GM21619 (cell line): ENCODE measurements at regions not wholly inside any gene's neighbourhood (a gene's known extent, or its start where the extent isn't known, plus 50 kb on each side); places are given as distances from the start of the nearest gene placed in this dataset.
"Not testable (repeated sequence)": the region's sequence is repeated elsewhere in the genome, so short reads cannot be mapped to it uniquely, and the experiment has no call there.

ENCODE experiments used
- ATAC-seq: cut with Tn5 transposase; IDR thresholded peaks from one replicate; pipeline ENCODE4 v1.9.1; 2021; ENCODE audit not compliant: unreplicated experiment

DNA sequence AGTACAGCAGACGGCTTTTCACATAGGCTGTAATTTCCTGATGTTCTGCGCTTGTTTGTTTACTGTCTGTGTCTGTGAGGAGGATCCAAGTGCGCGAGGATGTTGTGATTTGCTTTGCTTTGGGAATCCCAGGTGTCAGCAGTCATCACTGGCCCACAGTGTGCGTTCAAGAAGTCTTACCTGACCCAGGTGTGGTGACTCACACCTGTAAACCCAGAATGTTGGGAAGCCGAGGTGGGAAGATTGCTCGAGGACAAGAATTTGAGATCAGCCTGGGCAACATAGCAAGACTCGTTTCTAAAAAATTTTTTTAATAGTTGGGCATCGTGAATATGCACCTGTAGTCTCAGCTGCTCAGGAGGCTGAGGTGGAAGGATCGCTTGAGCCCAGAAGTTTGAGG is 110.7 kb downstream of the CRLF3 start:
- ATAC-seq: not testable (repeated sequence)

DNA sequence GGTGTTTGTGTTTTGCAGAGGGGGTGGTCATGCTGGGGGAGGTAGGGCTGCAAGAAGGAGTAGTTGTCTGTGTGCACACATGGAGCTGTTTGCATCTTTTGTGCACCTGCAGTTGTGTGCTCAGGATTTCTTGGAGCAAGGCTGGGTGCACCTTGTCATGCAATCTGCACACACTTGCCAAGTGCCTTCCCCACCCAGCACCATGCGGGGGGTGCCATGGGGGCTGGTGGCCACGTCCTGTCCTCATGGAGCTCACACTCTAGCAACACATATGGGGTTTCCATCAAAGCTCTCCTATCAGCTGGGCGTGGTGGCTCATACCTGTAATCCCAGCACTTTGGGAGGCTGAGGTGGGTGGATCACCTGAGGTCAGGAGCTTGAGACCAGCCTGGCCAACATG is 111.6 kb downstream of the CRLF3 start:
- not testable (repeated sequence) for ATAC-seq

DNA sequence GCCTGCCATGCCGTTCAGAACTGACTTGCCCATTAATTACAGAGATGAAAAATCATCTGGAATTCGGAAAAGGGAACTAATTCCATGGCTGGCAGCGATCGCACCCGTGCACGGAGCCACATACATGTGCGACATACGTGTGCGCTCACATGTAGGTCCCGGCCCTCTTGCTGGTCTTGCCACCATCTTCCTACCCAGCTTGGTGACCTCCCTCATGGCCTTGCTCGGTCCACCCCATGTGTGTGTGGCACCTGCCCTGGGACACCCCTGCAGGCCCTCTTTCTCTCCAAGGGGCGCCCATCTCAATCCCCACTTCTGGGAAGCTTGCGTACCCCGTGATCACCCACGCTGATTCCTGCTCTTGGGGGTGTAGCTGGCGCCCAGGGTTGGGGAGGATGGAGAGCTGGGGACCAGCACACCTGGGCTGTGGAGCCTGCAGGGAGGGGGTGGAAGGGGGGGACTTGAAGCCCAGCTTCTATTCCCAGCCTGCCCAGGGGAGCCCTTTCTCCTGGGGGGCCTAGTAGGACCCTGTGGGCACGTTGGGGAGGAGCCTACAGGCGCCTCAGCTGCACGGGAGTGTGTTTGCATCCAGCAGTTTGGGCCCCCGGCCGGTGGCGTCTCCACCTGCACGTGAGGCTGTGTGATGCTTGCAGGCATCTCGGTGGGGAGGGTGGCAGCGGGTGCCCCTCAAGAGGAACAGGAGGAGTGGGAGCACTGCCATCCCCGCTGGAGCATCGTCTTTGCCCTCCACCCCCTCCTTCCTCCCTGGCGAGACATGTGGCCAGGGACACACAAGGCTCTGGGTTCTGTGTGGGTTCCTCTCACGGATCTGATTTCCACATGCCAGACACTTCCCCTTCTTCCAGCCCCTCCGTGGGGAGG is 112.6 kb downstream of the CRLF3 start:
- ATAC-seq: not testable (repeated sequence)

DNA sequence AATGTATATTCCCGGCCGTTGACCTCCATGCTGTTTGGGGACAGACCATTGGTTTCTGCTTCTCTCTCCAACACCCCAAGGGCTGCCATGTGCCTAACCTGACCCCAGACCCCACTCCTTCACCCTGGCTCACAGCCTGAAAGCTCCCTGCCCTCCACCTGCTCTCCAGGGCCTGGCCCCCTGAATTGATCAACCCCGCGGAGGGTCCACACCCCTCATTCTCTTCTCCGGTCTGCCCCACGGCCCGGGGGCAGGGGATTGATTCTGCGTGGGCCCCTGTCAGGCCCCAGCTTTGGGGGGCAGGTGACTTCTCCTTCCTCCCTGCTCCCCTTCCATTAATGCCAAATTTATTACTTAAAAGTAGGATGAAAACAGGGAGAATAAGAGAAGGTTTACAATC is 113.3 kb downstream of the CRLF3 start:
- ATAC-seq: not testable (repeated sequence)

DNA sequence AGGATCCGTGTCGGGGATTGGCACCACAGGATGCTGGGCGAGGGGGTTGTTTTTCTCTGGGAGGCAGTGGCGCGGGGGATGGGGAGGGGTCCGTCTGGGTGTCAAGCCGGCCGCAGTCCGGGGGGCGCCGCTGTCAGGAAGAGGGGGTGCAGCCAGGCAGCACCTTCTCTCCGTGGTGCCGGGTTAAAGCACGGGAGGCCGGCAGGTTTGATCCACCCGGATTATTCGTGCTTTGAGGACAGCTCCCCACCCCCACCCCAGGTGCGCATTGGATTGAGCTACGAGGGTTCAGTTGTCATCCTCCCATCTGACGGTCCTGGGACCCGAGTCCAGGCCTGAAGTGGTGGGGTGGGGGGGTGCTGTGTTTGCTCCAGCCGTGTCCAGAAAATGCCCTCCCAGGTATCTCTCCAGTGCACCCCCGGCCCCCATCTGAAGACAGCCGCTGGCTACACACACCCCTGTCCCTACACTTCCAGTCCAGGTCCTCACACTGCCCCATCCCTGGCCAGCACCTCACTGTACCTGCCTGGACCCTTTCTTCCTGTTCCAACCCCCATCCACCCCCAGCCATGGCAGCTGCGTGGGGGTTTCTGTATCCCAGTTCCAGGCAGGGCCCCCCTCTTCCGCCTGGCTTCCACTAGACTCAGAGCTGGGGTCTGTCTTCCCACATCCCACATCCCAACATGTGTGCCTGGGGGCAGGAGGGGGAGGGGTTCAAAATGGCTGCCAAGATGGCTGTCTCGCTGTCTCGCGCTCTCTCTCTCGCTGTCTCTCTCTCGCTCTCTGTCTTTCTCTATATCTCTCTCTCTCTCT is 114.0 kb downstream of the CRLF3 start:
- not testable (repeated sequence) for ATAC-seq

DNA sequence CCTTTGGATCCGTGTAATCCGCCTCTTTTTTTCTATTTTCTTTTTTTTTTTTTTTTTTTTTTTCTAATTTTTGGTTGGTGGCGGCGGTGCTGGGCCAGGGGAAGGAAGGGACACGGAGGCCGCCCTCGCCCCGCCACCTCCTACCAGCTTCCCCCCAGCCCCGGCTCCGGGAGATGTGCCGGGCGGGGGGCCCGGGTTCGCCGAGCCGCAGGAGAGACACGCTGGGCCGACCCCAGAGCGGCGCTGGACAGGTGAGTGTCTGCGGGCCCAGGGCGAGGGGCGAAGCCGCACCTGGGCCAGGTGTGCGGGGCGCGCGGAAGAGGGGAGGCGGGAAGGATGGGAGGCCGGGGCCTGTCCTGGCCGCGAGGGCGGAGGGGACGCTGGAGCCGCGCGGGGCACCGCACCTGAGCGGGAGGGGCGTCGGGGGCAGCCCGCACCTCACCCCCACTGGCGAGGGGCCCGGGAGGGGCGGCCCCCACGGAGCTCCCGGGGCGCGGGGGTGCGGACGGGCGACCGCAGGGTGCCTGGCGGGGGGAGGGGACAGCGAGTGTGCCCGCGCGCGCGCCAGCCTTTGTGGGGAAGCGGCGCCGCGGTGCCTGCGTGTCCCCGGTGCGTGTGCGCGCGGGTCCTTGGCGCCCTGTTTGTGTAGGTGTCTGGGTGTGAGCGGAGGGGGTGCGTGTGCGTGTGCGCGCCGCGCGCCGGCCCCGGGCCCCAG is 114.8 kb downstream of the CRLF3 start:
- not testable (repeated sequence) for ATAC-seq

DNA sequence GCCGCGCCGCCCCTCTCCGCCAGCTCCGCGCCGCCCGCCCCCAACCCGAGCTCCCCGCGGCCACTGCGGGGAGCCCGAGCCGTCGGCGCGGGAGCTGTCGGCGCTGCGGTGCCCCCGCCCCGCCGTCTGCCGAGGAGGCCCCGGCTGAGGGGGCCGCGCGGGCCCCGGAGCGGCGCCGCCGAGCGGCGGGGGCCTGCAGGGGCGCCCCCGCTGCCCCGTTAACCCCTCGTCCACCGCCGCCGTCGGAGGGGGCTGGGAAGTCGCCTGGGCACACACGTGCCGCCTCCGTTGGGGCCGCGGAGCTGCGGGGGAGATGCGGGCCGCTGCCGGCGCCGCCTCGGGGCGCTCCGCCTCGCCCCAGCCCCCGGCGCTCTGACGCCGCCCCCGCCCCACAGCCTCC is 115.4 kb downstream of the CRLF3 start:
- ATAC-seq: not testable (repeated sequence)

DNA sequence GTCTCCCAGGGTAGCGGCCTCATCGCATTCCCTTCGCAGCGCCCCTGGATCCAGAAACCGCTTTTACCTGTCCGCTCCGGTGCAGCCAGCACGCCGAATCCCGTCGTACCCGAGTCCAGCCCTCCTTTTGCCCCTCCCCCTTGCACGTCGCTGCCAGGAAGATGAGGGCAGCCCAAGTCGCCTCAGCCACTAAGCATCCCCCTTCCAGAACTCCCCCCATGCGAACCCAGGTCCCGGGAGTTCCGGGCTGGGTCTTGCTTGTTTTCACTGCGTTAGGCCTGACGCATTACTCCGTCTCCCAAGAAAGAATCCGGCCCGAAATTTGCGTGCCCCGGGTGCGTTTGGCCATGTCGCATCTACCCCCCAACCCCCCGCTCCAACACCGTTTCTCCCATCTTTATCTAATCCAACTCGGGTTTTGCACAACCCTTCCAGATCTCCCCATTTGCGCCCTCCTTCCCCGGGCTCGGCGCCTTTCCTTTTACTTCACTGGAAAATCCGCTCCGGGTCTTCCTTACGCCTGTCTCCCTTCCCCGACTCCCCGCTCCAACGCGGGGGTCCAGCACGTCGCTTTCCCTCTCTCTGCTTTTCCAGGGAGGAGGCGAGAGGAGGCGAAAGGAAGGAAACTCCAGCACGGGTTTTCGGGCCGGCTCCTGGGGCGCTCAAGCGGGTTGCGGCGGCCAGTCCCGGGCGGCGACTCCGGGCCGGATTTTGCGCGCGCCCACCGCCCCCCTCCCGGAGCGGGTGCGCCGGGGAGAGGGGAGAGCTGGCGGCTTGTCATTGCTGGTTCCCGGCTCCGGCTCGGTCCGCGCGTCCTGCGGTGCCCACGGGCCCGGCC is 116.0 kb downstream of the CRLF3 start:
- not testable (repeated sequence) for ATAC-seq

DNA sequence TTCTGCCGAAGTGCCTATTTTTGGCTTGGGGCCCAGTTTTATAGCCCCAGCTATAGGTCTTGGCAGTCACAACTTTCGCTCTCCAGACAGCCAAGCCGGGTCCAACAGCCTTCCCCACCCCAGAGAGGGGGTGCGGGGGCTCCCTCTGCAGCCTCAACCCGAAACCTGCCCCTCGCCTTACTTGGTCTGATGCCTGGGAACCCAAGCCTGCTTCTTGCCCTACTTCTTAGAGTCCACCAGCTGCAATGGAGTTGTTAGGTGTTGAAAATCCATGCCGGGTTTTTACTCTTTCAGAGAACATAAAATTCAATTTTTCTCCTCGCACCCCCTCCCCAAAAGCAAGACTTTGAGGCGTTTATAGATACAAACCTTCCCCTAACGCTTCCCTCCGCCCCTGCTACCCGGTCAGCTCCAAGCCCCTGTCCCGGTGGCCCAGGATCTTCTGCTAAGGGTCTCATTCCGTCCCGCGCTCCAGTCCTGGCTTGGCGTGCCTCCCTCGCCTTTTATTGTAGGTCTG is 116.7 kb downstream of the CRLF3 start:
- ATAC-seq: not testable (repeated sequence)

DNA sequence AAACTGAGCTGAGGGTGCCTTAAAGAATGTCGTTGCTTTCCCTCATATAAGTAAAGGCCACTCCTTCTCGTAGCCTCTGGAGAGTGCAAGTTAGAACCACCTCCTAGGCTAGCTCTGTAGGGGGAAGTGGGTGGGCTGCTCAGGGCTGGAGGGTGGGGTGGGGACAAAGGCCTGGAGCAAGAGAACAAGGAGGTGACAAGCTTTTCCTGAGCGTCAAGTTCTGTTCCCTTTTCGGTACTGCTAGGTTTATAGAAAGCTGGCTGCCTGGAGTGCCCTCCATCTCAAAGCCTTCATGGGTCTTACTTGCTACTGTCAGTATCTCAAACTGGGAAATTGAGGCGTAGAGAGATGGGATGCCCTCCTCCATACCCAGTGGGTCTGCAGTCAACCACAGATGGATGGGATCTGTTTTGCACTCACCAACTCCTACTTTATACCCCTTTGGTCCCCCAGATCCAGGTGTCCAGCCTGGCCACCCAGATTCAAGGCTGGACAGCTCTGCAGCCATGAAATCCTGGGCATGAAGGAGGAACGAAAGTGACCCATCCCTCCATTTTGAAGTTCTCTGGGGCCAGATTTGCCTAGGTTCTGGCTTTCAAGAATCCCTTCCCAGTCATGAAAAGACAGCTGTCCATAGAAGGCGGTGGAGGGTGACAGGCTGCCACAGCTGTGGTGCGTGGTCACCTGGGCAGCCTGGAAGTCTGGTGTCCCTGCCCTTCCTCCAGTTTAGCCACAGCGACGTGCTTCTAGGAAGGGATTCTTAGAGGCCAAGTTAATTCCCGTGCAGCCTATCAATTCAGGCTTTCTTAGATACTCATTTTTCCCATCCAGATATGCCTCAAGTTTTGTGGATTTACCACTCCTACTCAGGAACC is 117.8 kb downstream of the CRLF3 start:
- ATAC-seq: not testable (repeated sequence)

DNA sequence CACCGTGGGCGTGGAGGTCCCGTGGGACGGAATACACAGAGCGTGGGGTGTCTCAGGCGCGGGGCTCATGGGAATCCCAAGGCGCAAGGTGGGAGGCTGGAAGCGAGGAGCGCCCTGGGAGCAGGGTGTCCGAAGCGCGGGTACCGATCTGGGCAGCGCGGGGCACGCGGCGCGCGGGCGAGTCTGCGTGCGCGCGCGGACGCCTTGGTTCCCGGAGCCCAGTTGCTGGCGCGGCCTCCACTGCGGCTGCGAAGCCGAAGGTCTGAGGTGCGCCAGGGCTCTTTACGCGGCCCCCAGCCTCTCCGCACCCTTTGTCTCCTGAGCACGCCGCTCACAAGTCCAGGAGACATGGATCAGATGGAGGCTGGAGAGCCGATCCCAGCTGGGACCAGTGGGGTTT is 118.5 kb downstream of the CRLF3 start:
- not testable (repeated sequence) for ATAC-seq

DNA sequence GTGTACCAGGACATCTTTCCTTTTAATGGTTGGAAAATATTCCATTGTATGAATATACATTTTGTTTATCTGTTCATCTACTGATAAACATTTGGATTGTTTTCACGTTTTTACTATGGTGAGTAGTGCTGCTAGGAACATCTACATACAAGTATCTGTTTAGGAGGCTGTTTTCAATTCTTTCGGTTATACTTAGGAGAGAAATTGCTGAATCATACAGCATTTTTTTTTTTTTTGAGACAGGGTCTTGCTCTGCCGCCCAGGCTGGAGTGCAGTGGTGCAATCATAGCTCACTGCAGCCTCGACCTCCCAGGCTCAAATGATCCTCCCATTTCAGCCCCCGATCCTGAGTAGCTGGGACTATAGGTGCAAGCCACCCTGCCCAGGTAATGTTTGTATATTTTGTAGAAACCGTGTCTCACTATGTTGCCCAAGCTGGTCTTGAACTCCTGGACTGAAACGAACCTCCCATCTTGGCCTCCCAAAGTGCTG is 122.9 kb downstream of the CRLF3 start:
- no peak for ATAC-seq

DNA sequence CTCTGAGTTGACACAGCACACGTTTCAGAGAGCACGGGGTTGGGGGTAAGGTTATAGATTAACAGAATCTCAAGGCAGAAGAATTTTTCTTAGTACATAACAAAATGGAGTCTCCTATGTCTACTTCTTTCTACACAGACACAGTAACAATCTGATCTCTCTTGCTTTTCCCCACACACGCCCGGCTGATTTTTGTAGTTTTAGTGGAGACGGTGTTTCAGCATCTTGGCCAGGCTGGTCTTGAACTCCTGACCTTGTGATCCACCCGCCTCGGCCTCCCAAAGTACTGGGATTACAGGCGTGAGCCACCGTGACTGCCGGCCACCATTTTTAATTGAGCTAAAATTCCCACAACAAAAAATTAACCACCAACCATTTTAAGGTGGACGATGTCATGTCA is 123.7 kb downstream of the CRLF3 start:
- not testable (repeated sequence) for ATAC-seq

DNA sequence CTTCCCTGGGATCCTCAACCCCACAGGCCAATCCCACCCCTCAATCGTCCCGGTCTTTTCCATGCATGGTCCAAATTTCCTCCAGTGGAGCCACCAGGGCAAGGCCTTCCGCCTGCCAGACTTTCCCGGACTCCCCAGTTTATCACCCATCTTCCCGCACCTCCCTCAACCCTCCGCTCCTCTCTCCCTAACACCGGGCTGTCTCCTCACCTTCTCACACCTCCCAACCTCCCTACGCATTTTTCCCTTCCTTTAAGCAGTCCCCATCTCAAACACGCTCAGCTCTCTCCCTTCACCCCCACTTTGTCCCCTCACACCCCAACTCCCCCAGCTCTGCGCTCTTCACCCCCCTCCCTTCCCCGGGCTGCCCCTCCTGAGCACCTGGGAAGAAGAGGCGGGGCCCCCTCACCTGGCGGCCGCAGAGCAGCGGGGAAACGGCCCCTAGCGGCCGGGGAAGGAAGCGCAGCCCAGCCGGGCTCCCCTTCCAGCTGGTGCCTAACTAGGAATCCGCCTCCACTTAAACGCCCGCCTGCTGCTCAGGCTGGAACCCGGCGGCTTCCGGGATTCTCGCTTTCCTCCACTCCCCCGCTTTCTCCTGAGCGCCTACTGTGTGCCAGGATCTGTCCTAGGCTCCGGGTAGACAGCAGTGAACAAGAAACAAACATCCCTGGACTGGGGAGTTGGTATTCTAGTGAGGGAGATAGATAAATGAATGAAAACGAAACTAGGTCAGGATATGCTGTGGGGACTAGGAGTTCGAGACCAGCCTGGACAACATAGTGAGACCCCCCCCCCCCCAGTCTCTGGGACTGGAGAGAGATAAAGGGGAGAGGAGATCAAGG is 126.7 kb downstream of the CRLF3 start:
- ATAC-seq: not testable (repeated sequence)

DNA sequence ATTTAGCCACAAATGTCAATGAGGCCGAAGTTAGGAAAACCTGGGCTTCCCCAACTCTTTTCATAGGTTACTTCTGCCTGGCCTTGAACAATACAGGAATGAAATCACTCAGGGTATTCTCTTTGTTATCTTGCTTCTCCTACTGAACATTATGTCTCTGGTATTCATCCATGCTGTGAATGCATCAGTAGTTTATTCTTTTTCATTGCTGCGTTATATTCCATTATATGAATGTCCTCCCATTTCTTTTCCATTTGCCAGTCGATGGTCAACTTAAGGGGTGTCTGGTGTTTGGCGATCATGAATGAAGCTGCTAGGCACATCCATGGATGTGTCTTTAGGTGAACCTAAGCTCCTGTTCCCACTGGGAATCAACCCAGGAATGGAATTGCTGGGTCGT is 128.3 kb downstream of the CRLF3 start:
- no peak for ATAC-seq

DNA sequence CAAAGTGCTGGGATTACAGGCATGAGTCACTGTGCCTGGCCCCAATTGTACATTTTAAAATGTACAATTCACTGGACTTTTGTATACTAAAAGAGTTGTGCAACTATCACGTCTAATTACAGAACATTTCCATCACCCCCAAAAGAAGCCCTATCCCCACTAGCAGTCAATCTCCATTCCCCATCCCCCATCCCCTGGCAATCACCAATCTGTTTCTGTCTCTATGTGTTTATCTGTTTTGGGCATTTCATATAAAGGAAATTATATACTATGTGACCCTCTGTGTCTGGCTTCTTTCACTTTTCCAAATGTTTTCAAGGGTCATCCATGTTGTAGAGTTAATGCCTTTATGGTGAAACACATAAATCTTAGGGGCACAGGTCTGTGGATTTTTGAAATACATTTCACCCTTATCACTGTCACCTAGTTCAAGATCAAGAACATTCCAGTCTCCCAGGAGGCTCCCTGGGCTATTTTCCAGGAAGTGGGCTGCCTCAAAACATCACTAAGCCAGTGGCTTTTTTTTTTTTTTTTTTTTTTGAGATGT is 129.2 kb downstream of the CRLF3 start:
- not testable (repeated sequence) for ATAC-seq

DNA sequence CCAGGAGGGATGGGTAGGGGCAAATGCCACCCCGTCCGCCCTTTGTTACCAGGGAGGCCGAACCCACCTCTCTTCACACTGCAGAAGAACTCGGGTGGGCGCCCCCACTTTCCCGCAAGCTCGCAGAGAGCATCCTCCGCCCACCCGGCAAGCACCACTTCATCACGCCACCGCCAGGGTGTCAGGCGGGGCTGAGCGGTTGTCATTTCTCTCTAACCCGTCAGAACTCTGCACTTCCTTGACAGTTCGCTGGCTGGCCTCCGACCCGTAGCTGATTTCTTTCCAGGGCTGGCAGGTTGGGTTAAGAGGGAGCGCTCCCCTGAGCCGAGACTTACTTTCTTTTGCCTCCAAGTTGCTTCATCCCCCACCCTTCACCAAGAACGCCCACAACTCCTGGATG is 130.7 kb downstream of the CRLF3 start:
- ATAC-seq: not testable (repeated sequence)
